ENCODE measurements at regions not wholly inside any gene's neighbourhood (a gene's known extent, or its start where the extent isn't known, plus 50 kb on each side); places are given as distances from the start of the nearest gene placed in this dataset.
"Not testable (repeated sequence)": the region's sequence is repeated elsewhere in the genome, so short reads cannot be mapped to it uniquely, and the experiment has no call there.

DNA sequence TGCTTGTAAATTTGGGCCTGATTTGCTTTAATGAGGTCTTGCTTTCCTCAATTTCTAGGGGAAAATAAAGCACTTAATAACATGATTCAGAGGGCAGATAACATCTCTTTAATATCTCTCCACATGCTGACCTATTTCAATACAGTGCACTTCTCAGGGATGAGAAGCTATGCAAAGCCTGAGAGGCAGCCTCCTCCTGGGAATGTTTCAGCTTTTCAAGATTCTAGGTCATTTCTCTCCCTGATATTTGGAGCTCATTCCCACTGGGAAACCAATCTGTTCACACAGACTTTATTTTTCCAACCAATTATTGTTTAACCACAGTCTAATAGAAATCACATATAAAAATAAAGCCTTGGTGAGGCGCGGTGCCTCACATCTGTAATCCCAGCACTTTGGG, 67.0 kb upstream of the LSAMP start:
- no peak for DNase-seq (ENCODE audit: low spot score)
- no peak for FAIRE-seq

DNA sequence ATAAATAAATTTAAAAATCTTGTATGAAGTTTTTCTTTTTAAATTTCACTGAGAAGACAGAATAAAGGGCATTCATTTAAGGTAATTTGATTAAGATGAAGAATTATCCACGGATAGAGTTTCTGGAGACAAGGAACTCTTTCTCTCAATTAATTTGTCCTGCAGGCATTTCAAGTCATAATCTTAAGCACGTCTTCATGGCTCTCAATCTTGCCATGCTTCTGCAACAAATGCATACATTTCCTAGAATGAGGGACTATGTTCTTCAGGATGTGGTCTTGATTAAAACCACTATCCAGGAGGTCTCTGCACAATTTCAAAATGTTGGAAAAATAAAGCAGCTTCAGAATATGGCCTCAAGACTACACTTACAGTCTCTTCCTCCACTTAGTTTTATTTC, 67.6 kb upstream of the LSAMP start:
- DNase-seq (ENCODE audit: low spot score) (no peak), FAIRE-seq (no peak)

DNA sequence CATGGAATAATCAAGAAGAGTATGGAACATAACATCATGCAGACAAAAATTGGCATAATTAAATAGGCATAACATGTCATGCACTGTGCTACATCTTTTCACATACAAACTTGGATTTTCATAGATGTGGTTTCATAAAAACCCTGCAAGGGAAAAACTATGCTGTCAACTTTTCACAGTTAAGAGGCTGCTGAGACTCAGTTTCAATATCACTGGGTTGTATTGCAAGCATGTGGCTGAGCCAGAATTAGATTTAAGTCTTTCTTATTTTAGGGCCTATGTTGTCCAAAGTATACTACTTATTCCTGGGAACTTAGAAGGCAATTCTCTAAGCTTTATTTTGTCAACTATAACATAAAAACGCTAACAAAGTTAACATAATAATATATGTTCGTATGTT, 70.7 kb upstream of the LSAMP start:
- FAIRE-seq (no peak), DNase-seq (ENCODE audit: low spot score) (no peak)

DNA sequence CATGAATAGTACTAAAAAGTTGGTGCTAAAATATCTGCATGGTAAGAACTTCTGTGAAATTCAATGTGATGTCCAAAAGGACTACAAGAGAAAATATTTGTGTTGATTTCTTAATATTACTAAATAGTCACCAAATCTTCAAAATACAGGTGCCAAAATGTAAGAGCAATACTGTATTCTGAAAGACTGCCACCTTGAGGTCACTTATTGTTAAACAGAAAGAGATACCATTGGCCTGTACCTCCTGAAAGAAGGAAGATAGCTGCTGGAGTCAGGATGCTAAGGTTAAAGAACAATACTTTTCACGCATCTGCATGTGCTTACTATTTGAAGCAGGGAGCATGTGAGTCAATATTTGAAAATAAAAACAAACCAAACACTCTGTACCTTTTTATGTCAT, 72.0 kb upstream of the LSAMP start:
- DNase-seq (ENCODE audit: low spot score) (no peak), FAIRE-seq (no peak)

DNA sequence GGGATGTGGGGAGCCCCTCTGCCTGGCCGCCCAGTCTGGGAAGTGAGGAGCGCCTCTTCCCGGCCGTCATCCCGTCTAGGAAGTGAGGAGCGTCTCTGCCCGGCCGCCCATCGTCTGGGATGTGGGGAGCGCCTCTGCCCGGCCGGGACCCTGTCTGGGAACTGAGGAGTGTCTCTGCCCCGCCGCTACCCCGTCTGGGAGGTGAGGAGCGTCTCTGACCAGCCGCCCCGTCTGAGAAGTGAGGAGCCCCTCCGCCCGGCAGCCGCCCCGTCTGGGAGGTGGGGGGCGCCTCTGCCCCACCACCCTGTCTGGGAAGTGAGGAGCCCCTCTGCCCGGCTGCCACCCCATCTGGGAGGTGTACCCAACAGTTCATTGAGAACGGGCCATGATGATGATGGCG, 73.8 kb upstream of the LSAMP start:
- DNase-seq (ENCODE audit: low spot score); FAIRE-seq: not testable (repeated sequence)

DNA sequence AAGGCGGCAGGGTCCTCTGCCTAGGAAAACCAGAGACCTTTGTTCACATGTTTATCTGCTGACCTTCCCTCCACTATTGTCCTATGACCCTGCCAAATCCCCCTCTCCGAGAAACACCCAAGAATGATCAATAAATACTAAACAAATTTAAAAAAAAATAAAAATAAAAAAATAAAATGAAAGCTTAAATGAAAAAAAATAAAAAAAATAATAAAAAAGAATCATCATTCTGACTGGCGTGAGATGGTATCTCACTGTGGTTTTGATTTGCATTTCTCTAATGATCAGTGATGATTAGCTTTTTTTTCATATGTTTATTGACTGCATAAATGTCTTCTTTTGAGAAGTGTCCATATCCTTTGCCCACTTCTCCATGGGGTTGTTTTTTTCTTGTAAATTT, 74.5 kb upstream of the LSAMP start:
- not testable (repeated sequence) for DNase-seq (ENCODE audit: low spot score); FAIRE-seq

DNA sequence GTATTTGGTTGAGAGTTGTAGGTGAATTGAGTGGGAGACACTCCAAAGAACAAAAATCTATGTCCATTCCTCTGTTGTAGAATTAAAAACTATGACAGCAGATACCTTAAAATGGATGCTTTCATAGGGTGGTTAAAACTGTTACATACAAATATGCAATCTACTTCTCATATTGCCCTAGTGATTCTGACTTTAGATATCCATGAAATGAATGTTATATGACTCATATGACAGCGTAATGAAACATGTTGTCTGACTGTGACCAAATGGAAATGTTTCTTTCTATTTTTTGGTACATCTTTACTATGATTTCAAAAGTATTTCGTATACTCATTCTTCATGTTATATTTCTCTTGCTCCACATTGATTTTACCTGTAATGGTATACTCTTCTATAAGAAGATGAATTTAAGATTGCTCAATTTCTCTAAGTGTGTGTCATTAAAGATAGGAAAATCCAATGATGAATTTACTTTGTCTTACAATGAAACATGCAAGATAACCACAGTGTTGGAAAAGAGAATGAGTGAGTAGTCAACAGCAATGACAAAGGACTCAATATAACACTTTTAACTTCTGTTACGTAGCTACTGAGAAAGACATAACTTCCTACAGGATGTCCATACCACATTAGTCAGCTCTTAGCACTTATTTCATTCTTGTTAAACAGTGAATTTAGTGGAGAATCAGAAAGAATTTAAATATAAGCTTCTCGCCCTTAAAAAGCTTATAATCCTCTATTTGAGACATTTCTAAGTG, 79.3 kb upstream of the LSAMP start:
- FAIRE-seq: no peak
- DNase-seq (ENCODE audit: low spot score): no peak

DNA sequence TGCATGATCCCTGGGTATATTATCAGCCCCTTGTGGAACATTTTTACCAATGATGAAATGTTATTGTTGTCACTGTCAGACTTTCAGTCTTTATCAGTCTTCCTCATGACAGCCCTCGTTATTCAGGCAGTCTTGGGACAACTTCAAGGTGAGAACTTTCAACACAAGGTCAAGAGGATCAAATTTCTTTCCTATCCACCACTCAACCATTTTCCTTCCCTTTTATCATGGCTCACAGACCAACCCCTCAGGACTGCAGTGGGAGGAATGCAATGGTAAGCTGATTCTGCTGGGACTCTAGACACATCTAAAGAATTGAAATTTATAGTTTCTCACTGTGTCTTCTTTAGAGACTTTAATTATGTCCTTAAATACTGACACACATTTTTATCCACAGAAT, 107.0 kb upstream of the LSAMP start:
- DNase-seq (ENCODE audit: low spot score) (no peak), FAIRE-seq (no peak)

DNA sequence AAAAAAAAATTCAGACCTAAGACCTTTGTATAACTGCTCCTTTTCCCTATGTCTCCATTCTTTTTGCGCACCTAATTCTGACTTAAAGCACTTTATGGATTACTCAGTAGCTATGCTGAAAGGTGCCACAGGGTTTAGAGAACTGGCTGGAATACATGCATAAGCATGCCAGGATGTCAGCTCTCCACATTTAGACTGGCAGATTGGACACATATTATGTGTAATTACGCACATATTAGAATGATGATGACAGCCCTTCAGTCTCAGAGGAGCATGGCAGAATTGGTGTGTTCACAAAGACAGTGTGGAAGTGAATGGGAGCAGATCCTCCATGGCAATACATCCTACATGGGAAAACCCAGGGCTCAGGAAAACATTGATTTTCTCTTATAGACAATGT, 108.1 kb upstream of the LSAMP start:
- no peak for FAIRE-seq
- DNase-seq (ENCODE audit: low spot score): no peak

DNA sequence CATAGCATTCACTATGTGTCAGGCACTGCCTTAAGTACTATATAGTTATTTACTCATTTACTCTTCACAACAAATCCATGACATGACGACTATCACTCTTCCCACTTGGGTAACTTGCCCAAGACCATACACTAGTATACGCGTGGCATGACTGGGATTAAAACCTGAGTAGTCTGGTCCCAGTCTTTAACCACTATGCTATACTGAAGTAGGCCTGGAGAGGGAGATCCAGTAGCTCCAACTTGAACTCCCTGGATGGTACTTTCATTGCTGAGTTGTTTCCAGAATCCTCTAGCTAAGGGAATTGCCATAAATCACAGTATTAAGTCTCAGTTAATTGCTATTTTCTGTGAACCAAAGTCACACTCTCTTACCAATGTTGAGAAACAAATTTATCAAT, 116.2 kb upstream of the LSAMP start:
- no peak for DNase-seq (ENCODE audit: low spot score)
- FAIRE-seq: no peak

DNA sequence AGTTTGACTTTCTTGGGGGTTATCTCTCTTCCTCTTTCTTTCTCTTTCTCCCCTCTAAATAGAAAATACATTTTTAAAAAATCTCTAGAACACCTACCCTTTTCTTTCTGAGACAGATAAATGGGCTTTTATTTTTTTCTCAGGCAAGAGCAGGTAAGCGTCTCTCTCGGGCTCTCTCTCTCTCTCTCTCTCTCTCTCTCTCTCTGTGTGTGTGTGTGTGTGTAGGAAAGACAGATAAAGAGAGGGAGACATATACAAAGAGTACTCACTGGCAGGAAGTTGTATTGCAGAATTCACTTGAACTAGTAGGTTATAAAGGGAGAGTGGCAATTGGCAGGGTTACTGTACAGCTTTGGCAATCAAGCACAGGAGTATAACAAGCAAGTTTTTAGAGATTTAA, 118.1 kb upstream of the LSAMP start:
- DNase-seq (ENCODE audit: low spot score) (no peak), FAIRE-seq (no peak)

DNA sequence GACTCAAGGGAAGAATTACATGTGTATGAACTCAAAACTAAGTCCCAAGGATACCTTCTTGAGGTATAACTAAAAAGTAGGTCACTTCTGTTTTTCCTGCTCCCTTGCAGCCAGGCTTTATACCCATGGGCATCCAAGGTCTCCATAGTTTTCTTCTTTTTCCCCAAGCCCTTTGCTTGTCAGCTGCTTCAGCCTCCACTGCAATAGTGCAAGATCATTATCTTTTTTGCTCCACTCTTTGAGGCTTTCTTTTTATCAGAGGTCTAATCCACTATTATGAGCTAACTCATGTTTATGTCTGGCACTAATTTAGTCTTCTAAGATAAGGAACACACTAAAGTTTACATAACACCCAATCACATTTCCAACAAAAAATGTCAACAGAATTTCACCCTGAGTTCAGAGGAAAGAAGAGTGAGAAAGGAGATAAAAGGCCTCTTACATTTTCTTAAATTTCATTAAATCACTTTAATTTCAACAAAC, 121.2 kb upstream of the LSAMP start:
- FAIRE-seq (no peak), DNase-seq (ENCODE audit: low spot score) (no peak)

DNA sequence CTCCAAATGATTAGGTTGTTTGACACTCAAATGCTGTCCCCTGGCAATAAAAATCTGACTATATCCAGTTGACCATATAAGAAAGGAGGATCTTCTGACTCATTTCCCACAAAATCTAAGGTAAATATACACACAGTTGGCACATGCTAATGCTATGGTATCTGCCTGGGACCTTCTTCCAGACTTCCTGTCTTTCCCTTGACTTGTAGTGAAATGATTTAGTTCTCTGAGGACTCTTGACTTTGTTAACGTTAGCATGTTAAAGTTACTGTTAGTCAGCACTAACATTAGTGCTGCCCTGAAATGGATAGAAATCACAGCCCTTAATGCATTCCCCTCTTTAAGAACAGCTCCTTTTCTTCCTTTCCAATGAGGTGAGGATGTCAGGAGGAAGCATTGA, 124.3 kb upstream of the LSAMP start:
- FAIRE-seq (no peak), DNase-seq (ENCODE audit: low spot score) (no peak)

DNA sequence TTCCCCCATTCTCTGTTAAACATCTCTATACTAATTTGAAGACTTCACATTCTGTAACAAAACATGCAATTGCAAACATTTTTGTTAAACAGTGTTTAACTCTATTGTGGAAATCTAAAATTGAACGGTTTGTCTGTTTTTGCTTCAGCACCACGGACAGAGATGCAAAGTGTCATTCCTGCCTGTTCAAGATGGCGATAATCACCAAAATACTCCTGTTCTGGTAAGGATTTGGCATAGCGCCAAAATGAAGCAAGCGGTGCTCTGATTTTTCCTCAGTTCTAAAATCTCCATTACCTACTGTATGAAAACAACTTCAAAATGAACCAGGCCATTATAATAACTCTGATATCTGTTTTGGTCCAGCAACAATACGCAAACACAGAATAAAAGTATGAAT, 129.7 kb upstream of the TUSC7 start:
- FAIRE-seq (no peak), DNase-seq (ENCODE audit: low spot score) (no peak)

DNA sequence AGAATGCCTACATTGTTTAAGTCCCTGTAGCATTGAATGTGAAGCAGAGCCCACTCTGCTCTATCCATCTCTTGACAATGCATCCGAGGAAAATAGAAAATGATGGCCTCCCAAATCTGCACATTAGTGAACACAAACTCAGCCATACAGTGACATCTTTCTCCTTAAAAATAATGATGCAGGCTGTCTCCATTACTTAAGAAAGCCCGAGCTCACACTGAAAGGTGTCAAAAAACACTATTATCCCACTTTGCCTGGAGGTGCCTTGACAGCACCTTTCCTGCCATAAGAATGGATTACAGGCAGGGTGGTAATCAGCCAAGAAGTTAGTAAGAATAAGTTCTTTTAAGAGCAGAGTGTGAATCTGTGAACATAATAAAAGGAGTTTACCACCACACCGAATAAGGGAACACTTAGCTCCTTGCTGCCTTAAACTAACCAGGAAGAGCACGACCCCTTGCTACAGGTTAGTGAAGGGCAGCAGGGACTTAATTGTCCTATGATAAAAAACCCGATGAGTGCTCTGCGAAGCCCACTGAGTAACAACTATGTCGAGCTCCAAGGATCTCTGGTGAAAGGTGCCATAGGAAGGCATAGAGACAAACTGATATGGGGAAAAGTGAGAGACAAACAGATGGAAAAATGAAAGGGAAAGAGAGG, 123.2 kb upstream of the TUSC7 start:
- no peak for FAIRE-seq

DNA sequence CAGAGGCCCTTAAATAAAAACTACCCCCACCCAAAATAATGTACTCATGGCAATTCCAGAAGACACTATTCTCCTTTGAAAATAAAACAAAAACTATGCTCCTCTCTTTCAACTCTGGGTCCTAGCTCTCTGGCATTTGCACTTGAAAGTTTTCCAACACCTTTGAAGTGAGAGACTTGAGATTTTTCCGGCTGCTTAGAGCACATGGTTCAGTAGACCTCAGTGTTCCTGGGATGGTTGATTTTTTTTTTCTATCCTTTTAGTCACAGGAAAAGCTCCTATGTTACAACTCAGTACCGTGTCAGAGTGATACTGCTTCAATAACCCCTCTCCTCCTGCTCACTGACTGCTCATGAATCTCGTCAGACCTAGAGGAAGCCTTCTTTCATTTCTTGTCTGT, 118.3 kb upstream of the TUSC7 start:
- FAIRE-seq: no peak
- no peak for DNase-seq (ENCODE audit: low spot score)

More for the DNA sequence above, 123.2 kb upstream of the TUSC7 start:
- DNase-seq (ENCODE audit: low spot score): no peak

DNA sequence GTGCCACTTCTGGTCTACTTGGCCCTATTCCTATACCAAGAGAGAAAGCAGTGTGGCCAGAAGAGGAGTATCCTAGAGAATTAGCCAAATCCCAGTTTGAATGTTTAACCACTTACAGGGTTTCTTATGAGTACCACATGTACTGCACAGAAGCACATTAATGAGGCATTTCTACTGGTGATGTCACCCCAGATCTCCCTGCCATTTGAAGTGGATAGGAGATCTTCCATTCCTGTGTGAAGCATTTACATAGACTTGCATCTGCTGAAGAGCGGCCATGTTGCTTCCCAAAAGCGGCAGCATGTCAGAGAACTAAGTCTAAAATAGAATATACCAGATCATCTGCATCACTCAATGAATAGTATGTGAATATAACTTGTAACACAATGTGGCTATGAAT, 108.4 kb upstream of the TUSC7 start:
- DNase-seq (ENCODE audit: low spot score) (no peak), FAIRE-seq (no peak)

DNA sequence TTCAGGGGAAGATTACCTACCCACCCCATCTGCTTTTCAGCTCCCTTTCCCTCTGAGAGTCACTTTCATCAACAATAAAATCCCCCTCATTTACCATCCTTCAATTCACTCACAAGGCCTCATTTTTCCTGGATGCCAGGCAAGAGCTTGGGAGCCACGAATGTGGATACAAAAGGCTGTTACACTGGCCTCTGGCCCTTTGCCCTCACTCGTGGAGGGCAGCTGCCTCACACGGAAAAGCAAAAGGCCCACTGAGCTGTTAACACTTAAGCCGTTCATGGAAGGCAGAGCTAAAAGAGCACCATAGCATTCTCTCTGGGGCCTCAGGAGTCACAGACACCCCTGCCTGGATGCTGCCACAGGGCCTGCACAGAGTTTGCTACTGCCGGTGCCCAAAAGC, 102.4 kb upstream of the TUSC7 start:
- DNase-seq (ENCODE audit: low spot score) (no peak), FAIRE-seq (no peak)

DNA sequence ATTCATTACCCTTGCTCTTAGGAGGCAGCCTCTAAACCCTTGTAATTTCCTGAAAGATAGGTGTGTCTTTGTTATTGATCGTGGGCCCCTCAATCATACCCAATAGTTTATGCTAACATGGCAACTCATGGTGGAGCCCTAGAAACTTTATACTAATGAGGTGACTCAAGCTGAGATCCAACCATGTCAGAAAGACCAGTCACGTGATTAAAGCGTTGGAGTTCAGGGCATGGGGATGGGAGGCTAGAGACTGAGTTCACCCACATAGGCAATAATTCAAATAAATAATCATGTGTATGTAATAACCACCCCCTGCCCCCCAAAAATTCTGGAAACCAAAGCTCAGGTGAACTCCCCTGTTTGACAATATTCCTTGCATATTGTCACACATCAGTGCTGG, 99.5 kb upstream of the TUSC7 start:
- FAIRE-seq (no peak), DNase-seq (ENCODE audit: low spot score) (no peak)

DNA sequence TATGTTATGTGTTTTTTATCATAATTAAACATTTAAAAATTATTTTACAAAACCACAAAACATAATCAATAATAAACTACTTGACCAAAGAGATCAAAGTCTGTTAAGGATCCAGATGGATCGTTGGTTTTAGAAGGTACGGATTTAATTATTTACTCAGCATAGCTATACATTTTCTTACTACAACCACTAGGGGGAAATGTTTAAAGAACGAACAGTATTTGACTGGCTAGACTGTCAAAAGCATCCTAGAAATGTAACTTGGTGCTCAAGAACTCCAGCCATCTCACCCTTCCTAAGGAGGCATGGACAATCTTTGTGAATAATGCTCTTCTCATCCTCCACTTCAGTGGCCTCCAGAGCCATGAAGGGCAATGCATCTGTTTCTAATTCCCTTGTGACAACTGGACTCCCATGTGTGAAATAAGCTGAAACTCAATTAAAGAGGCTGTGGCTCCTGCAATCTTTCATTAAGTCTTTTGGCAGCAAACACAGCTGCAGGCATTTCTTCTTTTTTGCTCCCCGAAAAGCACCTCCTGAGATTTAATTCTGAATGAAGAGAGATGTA, 94.7 kb upstream of the TUSC7 start:
- DNase-seq (ENCODE audit: low spot score): peak; percentile 23
- peak; percentile 57 for FAIRE-seq

DNA sequence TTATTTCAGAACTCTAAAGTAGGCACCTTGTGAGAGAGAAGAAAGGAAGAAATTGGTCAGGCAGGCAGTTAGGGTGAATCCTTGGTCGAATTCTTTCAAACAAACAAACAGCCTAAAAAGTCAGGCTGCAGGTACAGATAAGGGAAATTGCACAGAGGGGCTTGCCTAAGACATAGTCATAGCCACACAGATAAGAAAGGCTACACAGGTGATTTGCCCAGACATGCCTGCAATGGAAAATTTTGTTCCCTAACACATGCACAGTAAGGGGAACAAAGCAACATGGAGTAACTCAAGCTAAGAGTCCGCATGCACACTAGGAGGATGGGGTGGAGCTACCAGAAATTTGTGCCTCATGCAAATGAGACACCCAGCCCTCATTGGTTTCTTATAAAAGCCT, 91.4 kb upstream of the TUSC7 start:
- DNase-seq (ENCODE audit: low spot score) (no peak), FAIRE-seq (no peak)

DNA sequence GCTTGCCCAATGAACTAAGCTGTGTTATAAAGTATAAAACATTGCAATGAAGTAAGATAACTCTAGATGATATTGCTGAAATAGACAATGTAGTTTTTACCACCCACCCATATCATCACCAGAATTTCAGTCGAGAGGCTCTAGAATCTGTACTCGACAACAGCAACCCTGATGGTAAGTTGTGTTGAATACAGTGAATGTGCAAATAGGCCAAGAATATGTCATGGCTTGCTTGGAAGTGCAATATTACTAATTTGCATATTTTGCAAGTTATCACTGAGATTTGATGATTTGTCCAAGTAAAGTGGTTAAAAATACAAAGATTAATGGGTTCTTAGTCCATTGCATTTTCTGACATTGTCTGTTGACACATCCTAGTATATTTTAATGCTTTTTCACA, 90.6 kb upstream of the TUSC7 start:
- no peak for DNase-seq (ENCODE audit: low spot score)
- FAIRE-seq: no peak

DNA sequence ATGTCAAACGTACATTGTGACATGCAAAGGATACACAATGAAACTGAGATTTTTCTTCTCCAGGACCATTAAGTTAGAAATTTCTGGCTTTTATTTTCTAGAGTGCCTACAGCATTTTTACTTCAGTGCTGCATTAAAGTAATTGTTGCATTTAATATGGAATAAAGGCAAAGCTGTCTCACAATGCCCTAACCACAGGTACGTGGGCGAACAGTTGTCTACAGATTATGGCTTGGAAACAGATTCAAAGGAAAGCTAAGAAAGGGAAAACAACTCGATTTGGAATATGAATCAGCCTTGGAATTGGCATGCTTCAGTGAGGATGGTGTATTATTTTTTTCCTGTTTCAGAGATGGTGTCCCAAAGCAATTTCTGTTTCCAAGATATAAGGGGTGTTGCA, 79.1 kb upstream of the TUSC7 start:
- FAIRE-seq: no peak
- no peak for DNase-seq (ENCODE audit: low spot score)

Measured in RCC 7860 (cell line).